ENCODE measurements at regions not wholly inside any gene's neighbourhood (a gene's known extent, or its start where the extent isn't known, plus 50 kb on each side); places are given as distances from the start of the nearest gene placed in this dataset.

- TF ChIP-seq CTCF (IDR thresholded peaks at IDR 0.05): no peak
- no peak for TF ChIP-seq POLR2A (IDR thresholded peaks at IDR 0.05)
Observed at GRCh38 chr5:74248576-74248975, 392.0 kb downstream of the ENC1 start.

Measured in testis (tissue), 2 donors.